SK-N-SH treated with all-trans-retinoic acid at 6 μM for 48 hours (cell line): ENCODE measurements at regions not wholly inside any gene's neighbourhood (a gene's known extent, or its start where the extent isn't known, plus 50 kb on each side); places are given as distances from the start of the nearest gene placed in this dataset.

ENCODE experiments used
- ATAC-seq: fragments of 200-7000 bp; cut with Tn5 transposase; 3 replicates; pipeline ENCODE4 v1.9.1; 2020; ENCODE audit warnings: mild to moderate bottlenecking, moderate library complexity
- ARNTL ChIP-seq: fragments of 450-650 bp; formaldehyde crosslinking; IDR thresholded peaks from 2 replicates; pipeline ENCODE4 v1.5.0; 2020; ENCODE audit warnings: low read depth, mild to moderate bottlenecking, moderate library complexity, borderline replicate concordance
- BACH2 ChIP-seq: fragments of 250-450 bp; sonication (Bioruptor Pico); IDR thresholded peaks from 2 replicates; pipeline ENCODE4 v1.9.0; 2021; ENCODE audit warnings: mild to moderate bottlenecking, borderline replicate concordance
- CSDC2 ChIP-seq: fragments of 250-450 bp; sonication (Bioruptor Pico); IDR thresholded peaks from 2 replicates; pipeline ENCODE4 v1.5.0; 2020; ENCODE audit warnings: mild to moderate bottlenecking, moderate library complexity
- ESRRG ChIP-seq: fragments of 250-450 bp; sonication (Bioruptor Pico); IDR thresholded peaks from 2 replicates; pipeline ENCODE4 v1.6.1; 2021; ENCODE audit warnings: mild to moderate bottlenecking
- GLIS3 ChIP-seq: fragments of 250-450 bp; sonication (Bioruptor Pico); IDR thresholded peaks from 2 replicates; pipeline ENCODE4 v1.5.0; 2020; ENCODE audit warnings: mild to moderate bottlenecking, moderate library complexity
- ISL1 ChIP-seq: fragments of 250-450 bp; sonication (Bioruptor Pico); IDR thresholded peaks from 2 replicates; pipeline ENCODE4 v2.1.2; 2022; ENCODE audit warnings: mild to moderate bottlenecking, moderate library complexity
- RARB ChIP-seq: fragments of 250-450 bp; sonication (Bioruptor Pico); IDR thresholded peaks from 2 replicates; pipeline ENCODE4 v1.8.0; 2021; ENCODE audit warnings: mild to moderate bottlenecking, moderate library complexity
- SNAI2 ChIP-seq: fragments of 250-450 bp; sonication (Bioruptor Pico); IDR thresholded peaks from 2 replicates; pipeline ENCODE4 v1.5.0; 2020; ENCODE audit warnings: mild to moderate bottlenecking, moderate library complexity
- TCF4 ChIP-seq: fragments of 250-450 bp; sonication (Bioruptor Pico); IDR thresholded peaks from 2 replicates; pipeline ENCODE4 v1.8.0; 2021; ENCODE audit warnings: mild to moderate bottlenecking, moderate library complexity, borderline replicate concordance
- TOX ChIP-seq: fragments of 250-450 bp; sonication (Bioruptor Pico); IDR thresholded peaks from 2 replicates; pipeline ENCODE4 v1.8.0; 2021; ENCODE audit warnings: mild to moderate bottlenecking, moderate library complexity, borderline replicate concordance
- ZC3H10 ChIP-seq: fragments of 250-450 bp; sonication (Bioruptor Pico); IDR thresholded peaks from 2 replicates; pipeline ENCODE4 v1.5.1; 2021; ENCODE audit warnings: mild to moderate bottlenecking, moderate library complexity
- ZFP3 ChIP-seq: fragments of 250-450 bp; sonication (Bioruptor Pico); IDR thresholded peaks from 2 replicates; pipeline ENCODE4 v1.5.0; 2020; ENCODE audit warnings: mild to moderate bottlenecking, moderate library complexity
- ZFP30 ChIP-seq: fragments of 450-650 bp; formaldehyde crosslinking; IDR thresholded peaks from 2 replicates; pipeline ENCODE4 v1.5.0; 2022; ENCODE audit warnings: mild to moderate bottlenecking, moderate library complexity
- ZNF70 ChIP-seq: fragments of 450-650 bp; formaldehyde crosslinking; IDR thresholded peaks from 2 replicates; pipeline ENCODE4 v1.5.0; 2020; ENCODE audit warnings: mild to moderate bottlenecking, moderate library complexity
- ZNF8 ChIP-seq: fragments of 450-650 bp; formaldehyde crosslinking; IDR thresholded peaks from 2 replicates; pipeline ENCODE4 v1.5.0; 2020; ENCODE audit warnings: mild to moderate bottlenecking, moderate library complexity
- TF ChIP-seq, protein P1 (sequence below): fragments of 250-450 bp; sonication (Bioruptor Pico); IDR thresholded peaks from 2 replicates; pipeline ENCODE4 v1.8.0; 2020; ENCODE audit warnings: mild to moderate bottlenecking, moderate library complexity, borderline replicate concordance
- TF ChIP-seq, protein P2 (sequence below): fragments of 250-450 bp; sonication (Bioruptor Pico); IDR thresholded peaks from 2 replicates; pipeline ENCODE4 v1.8.0; 2021; ENCODE audit warnings: low read depth, mild to moderate bottlenecking, moderate library complexity, borderline replicate concordance
- TF ChIP-seq, protein P3 (sequence below): fragments of 250-450 bp; sonication (Bioruptor Pico); IDR thresholded peaks from 2 replicates; pipeline ENCODE4 v1.5.1; 2021; ENCODE audit warnings: mild to moderate bottlenecking, moderate library complexity
- TF ChIP-seq, protein P4 (sequence below): fragments of 250-450 bp; sonication (Bioruptor Pico); IDR thresholded peaks from 2 replicates; pipeline ENCODE4 v1.5.0; 2020; ENCODE audit warnings: mild to moderate bottlenecking, moderate library complexity

DNA sequence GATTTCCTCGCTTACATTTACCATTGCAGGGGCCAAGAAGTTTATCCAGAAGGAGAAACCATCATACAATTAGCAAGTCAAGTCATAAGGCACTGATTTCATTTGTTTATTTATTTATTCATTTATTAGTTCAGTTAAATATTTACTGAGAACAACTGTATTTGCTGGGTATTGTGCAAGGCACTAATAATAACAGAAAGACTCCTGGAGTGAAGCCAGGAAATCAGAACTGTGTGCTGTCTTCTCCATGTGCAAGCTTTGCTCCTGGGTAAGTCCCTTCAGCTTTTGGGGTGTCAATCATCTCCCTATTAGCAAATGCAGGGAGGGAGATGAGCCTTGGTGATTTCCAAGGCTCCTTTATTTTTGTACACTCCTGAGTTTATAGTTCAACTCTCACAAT is 341.6 kb upstream of the MEIS1 start:
- TF ChIP-seq GLIS3, result no peak
- TF ChIP-seq, protein P1, sequence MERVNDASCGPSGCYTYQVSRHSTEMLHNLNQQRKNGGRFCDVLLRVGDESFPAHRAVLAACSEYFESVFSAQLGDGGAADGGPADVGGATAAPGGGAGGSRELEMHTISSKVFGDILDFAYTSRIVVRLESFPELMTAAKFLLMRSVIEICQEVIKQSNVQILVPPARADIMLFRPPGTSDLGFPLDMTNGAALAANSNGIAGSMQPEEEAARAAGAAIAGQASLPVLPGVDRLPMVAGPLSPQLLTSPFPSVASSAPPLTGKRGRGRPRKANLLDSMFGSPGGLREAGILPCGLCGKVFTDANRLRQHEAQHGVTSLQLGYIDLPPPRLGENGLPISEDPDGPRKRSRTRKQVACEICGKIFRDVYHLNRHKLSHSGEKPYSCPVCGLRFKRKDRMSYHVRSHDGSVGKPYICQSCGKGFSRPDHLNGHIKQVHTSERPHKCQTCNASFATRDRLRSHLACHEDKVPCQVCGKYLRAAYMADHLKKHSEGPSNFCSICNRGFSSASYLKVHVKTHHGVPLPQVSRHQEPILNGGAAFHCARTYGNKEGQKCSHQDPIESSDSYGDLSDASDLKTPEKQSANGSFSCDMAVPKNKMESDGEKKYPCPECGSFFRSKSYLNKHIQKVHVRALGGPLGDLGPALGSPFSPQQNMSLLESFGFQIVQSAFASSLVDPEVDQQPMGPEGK (CRISPR knock-in tag), result no peak
- TF ChIP-seq ESRRG (CRISPR knock-in tag), result no peak
- TF ChIP-seq, all 23 proteins: peak for 0
- ATAC-seq, result no peak

DNA sequence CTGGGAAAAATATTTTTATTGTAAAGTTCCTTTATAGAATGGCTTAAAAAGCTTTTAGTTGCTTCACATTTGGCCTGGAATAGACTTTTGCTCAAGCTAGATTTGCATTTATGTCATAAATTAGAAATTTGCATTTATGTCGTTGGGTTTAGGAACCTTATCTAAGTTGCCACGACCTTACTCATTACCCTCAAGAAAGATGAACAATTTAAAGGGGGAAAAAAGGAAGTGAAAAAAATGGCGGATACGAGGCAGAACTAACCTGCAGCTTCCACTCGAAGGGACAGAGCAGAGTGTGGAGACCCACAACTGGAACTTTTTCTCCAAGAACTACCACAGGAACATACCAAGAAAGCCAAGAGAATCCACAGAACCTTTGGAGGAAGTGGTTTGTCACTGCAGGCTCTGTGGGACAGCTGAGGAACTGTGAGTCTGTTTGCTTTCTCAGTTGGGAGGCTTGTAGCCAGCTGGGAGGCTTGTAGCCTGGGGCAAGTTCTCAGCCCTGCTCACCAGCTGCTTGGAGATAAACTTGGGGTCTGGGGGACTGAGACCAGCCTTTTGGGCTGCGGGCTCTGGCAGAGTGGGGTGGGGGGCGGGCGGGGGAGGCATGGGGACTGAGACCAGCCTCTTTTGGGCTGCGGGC is 349.9 kb upstream of the MEIS1 start:
- TF ChIP-seq RARB (CRISPR knock-in tag), result no peak
- TF ChIP-seq ISL1 (CRISPR knock-in tag), result no peak
- TF ChIP-seq TCF4, result no peak
- ATAC-seq, result no peak

DNA sequence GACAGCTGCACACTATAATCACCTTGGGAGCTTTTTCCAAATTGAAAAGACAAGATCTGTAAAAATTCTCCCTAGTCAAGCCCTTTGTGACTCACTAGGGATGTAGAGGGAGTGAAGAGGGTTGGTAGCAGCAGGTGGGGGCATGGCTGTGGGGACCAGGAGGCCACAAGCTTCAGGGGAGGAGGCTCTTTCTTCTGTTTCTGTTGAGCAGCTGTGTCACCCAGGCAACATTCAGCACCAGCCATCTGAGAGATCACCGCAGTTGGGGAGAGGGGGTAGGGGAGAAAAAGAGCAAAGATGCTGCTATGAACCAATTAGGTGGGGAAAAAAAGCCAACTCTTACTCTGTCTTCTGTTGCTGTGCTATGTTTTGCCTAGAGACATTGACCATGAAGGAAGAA is 352.3 kb upstream of the MEIS1 start:
- TF ChIP-seq ARNTL (CRISPR knock-in tag), result no peak
- TF ChIP-seq ZNF8, result no peak
- TF ChIP-seq ZFP30 (CRISPR knock-in tag), result no peak
- TF ChIP-seq BACH2 (CRISPR knock-in tag), result no peak
- no peak for TF ChIP-seq ISL1 (CRISPR knock-in tag)
- TF ChIP-seq CSDC2 (CRISPR knock-in tag), result no peak
- TF ChIP-seq ZC3H10 (CRISPR knock-in tag), result no peak
- TF ChIP-seq, protein P1 (CRISPR knock-in tag), result no peak
- no peak for TF ChIP-seq ZFP3 (CRISPR knock-in tag)
- TF ChIP-seq ESRRG (CRISPR knock-in tag), result no peak
- no peak for TF ChIP-seq TCF4
- TF ChIP-seq, protein P2, sequence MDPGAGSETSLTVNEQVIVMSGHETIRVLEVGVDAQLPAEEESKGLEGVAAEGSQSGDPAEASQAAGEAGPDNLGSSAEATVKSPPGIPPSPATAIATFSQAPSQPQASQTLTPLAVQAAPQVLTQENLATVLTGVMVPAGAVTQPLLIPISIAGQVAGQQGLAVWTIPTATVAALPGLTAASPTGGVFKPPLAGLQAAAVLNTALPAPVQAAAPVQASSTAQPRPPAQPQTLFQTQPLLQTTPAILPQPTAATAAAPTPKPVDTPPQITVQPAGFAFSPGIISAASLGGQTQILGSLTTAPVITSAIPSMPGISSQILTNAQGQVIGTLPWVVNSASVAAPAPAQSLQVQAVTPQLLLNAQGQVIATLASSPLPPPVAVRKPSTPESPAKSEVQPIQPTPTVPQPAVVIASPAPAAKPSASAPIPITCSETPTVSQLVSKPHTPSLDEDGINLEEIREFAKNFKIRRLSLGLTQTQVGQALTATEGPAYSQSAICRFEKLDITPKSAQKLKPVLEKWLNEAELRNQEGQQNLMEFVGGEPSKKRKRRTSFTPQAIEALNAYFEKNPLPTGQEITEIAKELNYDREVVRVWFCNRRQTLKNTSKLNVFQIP, result no peak
- no peak for TF ChIP-seq ZNF70
- TF ChIP-seq, protein P3, sequence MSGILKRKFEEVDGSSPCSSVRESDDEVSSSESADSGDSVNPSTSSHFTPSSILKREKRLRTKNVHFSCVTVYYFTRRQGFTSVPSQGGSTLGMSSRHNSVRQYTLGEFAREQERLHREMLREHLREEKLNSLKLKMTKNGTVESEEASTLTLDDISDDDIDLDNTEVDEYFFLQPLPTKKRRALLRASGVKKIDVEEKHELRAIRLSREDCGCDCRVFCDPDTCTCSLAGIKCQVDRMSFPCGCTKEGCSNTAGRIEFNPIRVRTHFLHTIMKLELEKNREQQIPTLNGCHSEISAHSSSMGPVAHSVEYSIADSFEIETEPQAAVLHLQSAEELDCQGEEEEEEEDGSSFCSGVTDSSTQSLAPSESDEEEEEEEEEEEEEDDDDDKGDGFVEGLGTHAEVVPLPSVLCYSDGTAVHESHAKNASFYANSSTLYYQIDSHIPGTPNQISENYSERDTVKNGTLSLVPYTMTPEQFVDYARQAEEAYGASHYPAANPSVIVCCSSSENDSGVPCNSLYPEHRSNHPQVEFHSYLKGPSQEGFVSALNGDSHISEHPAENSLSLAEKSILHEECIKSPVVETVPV (CRISPR knock-in tag), result no peak
- TF ChIP-seq, protein P4, sequence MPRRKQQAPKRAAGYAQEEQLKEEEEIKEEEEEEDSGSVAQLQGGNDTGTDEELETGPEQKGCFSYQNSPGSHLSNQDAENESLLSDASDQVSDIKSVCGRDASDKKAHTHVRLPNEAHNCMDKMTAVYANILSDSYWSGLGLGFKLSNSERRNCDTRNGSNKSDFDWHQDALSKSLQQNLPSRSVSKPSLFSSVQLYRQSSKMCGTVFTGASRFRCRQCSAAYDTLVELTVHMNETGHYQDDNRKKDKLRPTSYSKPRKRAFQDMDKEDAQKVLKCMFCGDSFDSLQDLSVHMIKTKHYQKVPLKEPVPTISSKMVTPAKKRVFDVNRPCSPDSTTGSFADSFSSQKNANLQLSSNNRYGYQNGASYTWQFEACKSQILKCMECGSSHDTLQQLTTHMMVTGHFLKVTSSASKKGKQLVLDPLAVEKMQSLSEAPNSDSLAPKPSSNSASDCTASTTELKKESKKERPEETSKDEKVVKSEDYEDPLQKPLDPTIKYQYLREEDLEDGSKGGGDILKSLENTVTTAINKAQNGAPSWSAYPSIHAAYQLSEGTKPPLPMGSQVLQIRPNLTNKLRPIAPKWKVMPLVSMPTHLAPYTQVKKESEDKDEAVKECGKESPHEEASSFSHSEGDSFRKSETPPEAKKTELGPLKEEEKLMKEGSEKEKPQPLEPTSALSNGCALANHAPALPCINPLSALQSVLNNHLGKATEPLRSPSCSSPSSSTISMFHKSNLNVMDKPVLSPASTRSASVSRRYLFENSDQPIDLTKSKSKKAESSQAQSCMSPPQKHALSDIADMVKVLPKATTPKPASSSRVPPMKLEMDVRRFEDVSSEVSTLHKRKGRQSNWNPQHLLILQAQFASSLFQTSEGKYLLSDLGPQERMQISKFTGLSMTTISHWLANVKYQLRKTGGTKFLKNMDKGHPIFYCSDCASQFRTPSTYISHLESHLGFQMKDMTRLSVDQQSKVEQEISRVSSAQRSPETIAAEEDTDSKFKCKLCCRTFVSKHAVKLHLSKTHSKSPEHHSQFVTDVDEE, result no peak
- no peak for TF ChIP-seq TOX (CRISPR knock-in tag)
- ATAC-seq, result no peak

DNA sequence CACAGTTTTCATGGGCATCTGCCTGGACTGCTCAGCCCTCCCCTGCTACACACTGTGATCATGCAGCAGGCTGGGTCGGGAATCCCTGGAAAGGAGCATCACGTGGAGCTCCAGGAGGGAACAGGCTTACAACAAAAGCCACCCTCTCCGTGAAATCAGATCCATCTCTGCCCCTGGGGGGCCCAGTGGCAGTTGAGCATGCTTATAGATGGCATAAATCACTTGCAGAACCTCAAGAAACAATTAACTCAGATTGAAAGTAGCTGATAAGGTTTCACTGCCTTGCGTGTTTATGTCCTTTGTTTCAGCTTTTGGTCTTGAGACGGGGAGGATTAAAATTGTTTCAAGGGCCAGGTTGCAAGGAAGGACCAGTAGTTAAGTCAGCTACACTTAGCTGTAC is 354.8 kb upstream of the MEIS1 start:
- TF ChIP-seq ZNF8 (no peak), ZNF70 (no peak), BACH2 (CRISPR knock-in tag) (no peak), SNAI2 (CRISPR knock-in tag) (no peak), ZC3H10 (CRISPR knock-in tag) (no peak)
- TF ChIP-seq, protein P2, result no peak
- ATAC-seq, result no peak
